Right atrium auricular region (tissue), 2 donors: ENCODE measurements at regions not wholly inside any gene's neighbourhood (a gene's known extent, or its start where the extent isn't known, plus 50 kb on each side); places are given as distances from the start of the nearest gene placed in this dataset.

ENCODE experiments used
- DNase-seq: peaks from one replicate; pipeline ENCODE4 v3.0.0-alpha.2; 2019; ENCODE audit warnings: low spot score
- H3K27ac ChIP-seq, 2 donors: fragments of 200-600 bp; sonication (generic); 1 replicate in 1 of 2; 2 replicates in 1 of 2; pipeline ENCODE4 v1.5.1; 2016 to 2019
- H3K27me3 ChIP-seq, 2 donors: fragments of 200-600 bp; sonication (generic); one replicate each; pipeline versions ENCODE4 v1.5.1 to v1.6.0; 2017 to 2019
- H3K36me3 ChIP-seq: fragments of 200-600 bp; sonication (generic); one replicate; pipeline ENCODE4 v1.5.1; 2016
- H3K4me1 ChIP-seq, 2 donors: fragments of 200-600 bp; sonication (generic); one replicate each; pipeline versions ENCODE4 v1.5.1 to v1.6.0; 2017 to 2019
- H3K4me3 ChIP-seq, 2 donors: fragments of 200-600 bp; sonication (generic); 1 replicate in 1 of 2; 2 replicates in 1 of 2; pipeline ENCODE4 v1.5.1; 2017 to 2019; ENCODE audit warnings: mild to moderate bottlenecking in 1 of 2, moderate library complexity in 1 of 2
- H3K9me3 ChIP-seq, 2 donors: fragments of 200-600 bp; sonication (generic); one replicate each; pipeline ENCODE4 v1.5.1; 2019
- CTCF ChIP-seq, 2 donors: fragments of 200-600 bp; sonication (generic); IDR thresholded peaks; one replicate each; pipeline ENCODE4 v1.5.1; 2019; ENCODE audit warnings: antibody characterized with exemption in 2 of 2

GRCh38 chr13:67353941-67354340 lies 123.8 kb upstream of the PCDH9 start:
- Histone ChIP-seq H3K4me1 (no peaks in the 10 kb centered on the region), H3K27ac (no peak overlapping the region), H3K9me3 (no peaks in the 10 kb centered on the region), H3K27me3 (no peaks in the 10 kb centered on the region), H3K36me3 (no peaks in the 10 kb centered on the region), H3K4me3 (no peak overlapping the region)
- DNase-seq = no peak
- TF ChIP-seq CTCF (IDR thresholded peaks at IDR 0.05) = no peak

GRCh38 chr13:67353031-67353430 lies 122.9 kb upstream of the PCDH9 start:
- no peaks in the 10 kb centered on the region for H3K27me3 ChIP-seq
- H3K36me3 ChIP-seq = no peaks in the 10 kb centered on the region
- DNase-seq = no peak
- H3K4me1 ChIP-seq = no peaks in the 10 kb centered on the region
- TF ChIP-seq CTCF (IDR thresholded peaks at IDR 0.05) = no peak
- no peak overlapping the region for H3K27ac ChIP-seq
- no peaks in the 10 kb centered on the region for H3K9me3 ChIP-seq
- no peak overlapping the region for H3K4me3 ChIP-seq

- no peak for DNase-seq
- Histone ChIP-seq H3K27ac (no peak overlapping the region), H3K4me1 (no peaks in the 10 kb centered on the region), H3K9me3 (no peaks in the 10 kb centered on the region), H3K27me3 (no peaks in the 10 kb centered on the region), H3K4me3 (no peak overlapping the region), H3K36me3 (no peaks in the 10 kb centered on the region)
- TF ChIP-seq CTCF (IDR thresholded peaks at IDR 0.05) = no peak
Measured at GRCh38 chr13:67351909-67352308, 121.8 kb upstream of the PCDH9 start.

GRCh38 chr13:67351114-67351513 lies 121.0 kb upstream of the PCDH9 start:
- H3K4me3 ChIP-seq = no peak overlapping the region
- no peak overlapping the region for H3K27ac ChIP-seq
- H3K27me3 ChIP-seq = no peaks in the 10 kb centered on the region
- no peak for TF ChIP-seq CTCF (IDR thresholded peaks at IDR 0.05)
- no peaks in the 10 kb centered on the region for H3K9me3 ChIP-seq
- H3K36me3 ChIP-seq = no peaks in the 10 kb centered on the region
- no peak for DNase-seq
- no peaks in the 10 kb centered on the region for H3K4me1 ChIP-seq

GRCh38 chr13:67343777-67344176 lies 113.6 kb upstream of the PCDH9 start:
- Histone ChIP-seq H3K9me3 (no peaks in the 10 kb centered on the region), H3K4me1 (no peaks in the 10 kb centered on the region), H3K4me3 (no peak overlapping the region), H3K27ac (no peak overlapping the region), H3K27me3 (no peaks in the 10 kb centered on the region), H3K36me3 (no peaks in the 10 kb centered on the region)
- TF ChIP-seq CTCF (IDR thresholded peaks at IDR 0.05) = no peak
- no peak for DNase-seq

GRCh38 chr13:67341406-67341805 lies 111.3 kb upstream of the PCDH9 start:
- no peak for DNase-seq
- Histone ChIP-seq H3K36me3 (no peaks in the 10 kb centered on the region), H3K4me1 (no peaks in the 10 kb centered on the region), H3K4me3 (no peak overlapping the region), H3K9me3 (no peaks in the 10 kb centered on the region), H3K27me3 (no peaks in the 10 kb centered on the region), H3K27ac (no peak overlapping the region)
- TF ChIP-seq CTCF (IDR thresholded peaks at IDR 0.05) = no peak
